Karpas-422 (cell line): ENCODE measurements at regions not wholly inside any gene's neighbourhood (a gene's known extent, or its start where the extent isn't known, plus 50 kb on each side); places are given as distances from the start of the nearest gene placed in this dataset.

Experiments
- DNase-seq: peaks from one replicate; pipeline ENCODE4 v3.0.0-alpha.2; 2015
- H2AFZ ChIP-seq: fragments of 200-600 bp; sonication (generic); 2 replicates; pipeline ENCODE4 v1.6.1; 2014; ENCODE audit warnings: antibody characterized with exemption, low read length, mixed read lengths
- H3K27ac ChIP-seq: fragments of 200-600 bp; sonication (generic); 2 replicates; pipeline ENCODE4 v1.5.1; 2014; ENCODE audit warnings: mild to moderate bottlenecking, low read length, moderate library complexity
- H3K27me3 ChIP-seq: fragments of 200-600 bp; sonication (generic); 2 replicates; pipeline ENCODE4 v1.6.1; 2014; ENCODE audit warnings: low read length, mixed read lengths
- H3K36me3 ChIP-seq: fragments of 200-600 bp; sonication (generic); 2 replicates; pipeline ENCODE4 v1.6.1; 2014; ENCODE audit warnings: low read length, mixed read lengths; ENCODE audit not compliant: insufficient read depth
- H3K4me1 ChIP-seq: fragments of 200-600 bp; sonication (generic); 2 replicates; pipeline ENCODE4 v1.6.1; 2014; ENCODE audit warnings: mild to moderate bottlenecking, low read length, mixed read lengths
- H3K4me2 ChIP-seq: fragments of 200-600 bp; sonication (generic); 2 replicates; pipeline ENCODE4 v1.6.1; 2014; ENCODE audit warnings: low read length, low read depth, mild to moderate bottlenecking; ENCODE audit not compliant: poor library complexity, severe bottlenecking
- H3K4me3 ChIP-seq: fragments of 200-600 bp; sonication (generic); 2 replicates; pipeline ENCODE4 v1.5.1; 2014; ENCODE audit warnings: mild to moderate bottlenecking, antibody characterized with exemption, low read length, mixed read lengths
- H3K79me2 ChIP-seq: fragments of 200-600 bp; sonication (generic); 2 replicates; pipeline ENCODE4 v1.6.1; 2014; ENCODE audit warnings: mild to moderate bottlenecking, low read length, mixed read lengths
- H3K9ac ChIP-seq: fragments of 200-600 bp; sonication (generic); 2 replicates; pipeline ENCODE4 v1.6.0; 2014; ENCODE audit warnings: low read length
- H3K9me2 ChIP-seq: fragments of 200-600 bp; sonication (generic), shearing (Covaris generic); replicated peaks from 2 replicates; pipeline ENCODE4 v1.6.0; 2014; ENCODE audit warnings: mild to moderate bottlenecking, low read length, moderate library complexity; ENCODE audit not compliant: insufficient read depth
- H3K9me3 ChIP-seq: fragments of 300-700, 200-600 bp; sonication (generic); 2 replicates; pipeline ENCODE4 v1.6.1; 2014; ENCODE audit warnings: low read length, mixed read lengths
- H4K20me1 ChIP-seq: fragments of 200-600 bp; sonication (generic); 2 replicates; pipeline ENCODE4 v1.6.1; 2014; ENCODE audit warnings: mild to moderate bottlenecking, antibody characterized with exemption, low read length, low read depth; ENCODE audit not compliant: insufficient read depth

GRCh38 chr19:28009696-28010095, 1203.3 kb downstream of the UQCRFS1 start:
- no peaks in the 10 kb centered on the region for H3K27me3 ChIP-seq
- H3K4me2 ChIP-seq = no peak overlapping the region
- no peak for DNase-seq
- no peaks in the 10 kb centered on the region for H3K9me3 ChIP-seq
- H3K79me2 ChIP-seq = no peaks in the 10 kb centered on the region
- H3K9me2 ChIP-seq = no peaks in the 10 kb centered on the region
- H2AFZ ChIP-seq = no peak overlapping the region
- no peaks in the 10 kb centered on the region for H3K36me3 ChIP-seq
- no peaks in the 10 kb centered on the region for H3K4me1 ChIP-seq
- H3K27ac ChIP-seq = no peak overlapping the region
- no peak overlapping the region for H3K9ac ChIP-seq
- no peaks in the 10 kb centered on the region for H4K20me1 ChIP-seq
- H3K4me3 ChIP-seq = no peak overlapping the region

- Histone ChIP-seq H4K20me1 (no peaks in the 10 kb centered on the region), H3K9ac (no peak overlapping the region), H3K79me2 (no peaks in the 10 kb centered on the region), H3K9me3 (no peaks in the 10 kb centered on the region), H3K9me2 (no peaks in the 10 kb centered on the region), H3K4me1 (no peaks in the 10 kb centered on the region), H3K4me2 (no peak overlapping the region), H3K4me3 (no peak overlapping the region), H3K27ac (no peak overlapping the region), H3K36me3 (no peaks in the 10 kb centered on the region), H2AFZ (no peak overlapping the region), H3K27me3 (no peaks in the 10 kb centered on the region)
- no peak for DNase-seq
Observed at GRCh38 chr19:28008695-28009094, 1204.3 kb downstream of the UQCRFS1 start.

- Histone ChIP-seq H3K9me2 (no peaks in the 10 kb centered on the region; the same call in 1 of the 2 replicates), H3K4me3 (no peak overlapping the region), H3K4me1 (no peaks in the 10 kb centered on the region), H3K79me2 (no peaks in the 10 kb centered on the region), H3K9me3 (no peaks in the 10 kb centered on the region), H3K9ac (no peak overlapping the region), H3K36me3 (no peaks in the 10 kb centered on the region), H2AFZ (no peak overlapping the region), H3K27ac (no peak overlapping the region), H4K20me1 (no peaks in the 10 kb centered on the region), H3K27me3 (no peaks in the 10 kb centered on the region), H3K4me2 (no peak overlapping the region)
- DNase-seq = no peak
Observed at GRCh38 chr19:28003543-28003942, 1209.4 kb downstream of the UQCRFS1 start.

GRCh38 chr19:27997069-27997468, 1215.9 kb downstream of the UQCRFS1 start:
- H3K4me3 ChIP-seq = no peak overlapping the region
- no peaks in the 10 kb centered on the region for H4K20me1 ChIP-seq
- H3K9me3 ChIP-seq = no peaks in the 10 kb centered on the region
- no peaks in the 10 kb centered on the region for H3K36me3 ChIP-seq
- H3K27me3 ChIP-seq = no peaks in the 10 kb centered on the region
- H3K4me2 ChIP-seq = no peak overlapping the region
- no peak overlapping the region for H3K27ac ChIP-seq
- no peak overlapping the region for H3K9ac ChIP-seq
- no peak for DNase-seq
- H3K9me2 ChIP-seq = no peaks in the 10 kb centered on the region
- H3K79me2 ChIP-seq = no peaks in the 10 kb centered on the region
- no peaks in the 10 kb centered on the region for H3K4me1 ChIP-seq
- H2AFZ ChIP-seq = no peak overlapping the region

- Histone ChIP-seq H3K27me3 (no peaks in the 10 kb centered on the region), H3K27ac (no peak overlapping the region), H3K4me1 (no peaks in the 10 kb centered on the region), H2AFZ (no peak overlapping the region), H4K20me1 (no peaks in the 10 kb centered on the region), H3K9me2 (no peaks in the 10 kb centered on the region), H3K9me3 (no peaks in the 10 kb centered on the region), H3K9ac (no peak overlapping the region), H3K4me2 (no peak overlapping the region), H3K36me3 (no peaks in the 10 kb centered on the region), H3K79me2 (no peaks in the 10 kb centered on the region), H3K4me3 (no peak overlapping the region)
- DNase-seq = no peak
Observed at GRCh38 chr19:27993619-27994570, 1219.1 kb downstream of the UQCRFS1 start.

GRCh38 chr19:27986299-27986698, 1226.7 kb downstream of the UQCRFS1 start:
- Histone ChIP-seq H3K9me2 (no peaks in the 10 kb centered on the region), H3K4me3 (no peak overlapping the region), H3K27me3 (no peaks in the 10 kb centered on the region), H3K4me1 (no peaks in the 10 kb centered on the region), H3K9ac (no peak overlapping the region), H4K20me1 (no peaks in the 10 kb centered on the region), H3K36me3 (no peaks in the 10 kb centered on the region), H2AFZ (no peak overlapping the region), H3K27ac (no peak overlapping the region), H3K79me2 (no peaks in the 10 kb centered on the region), H3K4me2 (no peak overlapping the region), H3K9me3 (no peaks in the 10 kb centered on the region)
- DNase-seq = no peak

GRCh38 chr19:27975419-27976005, 1237.4 kb downstream of the UQCRFS1 start:
- Histone ChIP-seq H3K27me3 (no peaks in the 10 kb centered on the region), H3K9me3 (no peaks in the 10 kb centered on the region), H3K9ac (no peak overlapping the region), H3K4me3 (no peak overlapping the region), H3K79me2 (no peaks in the 10 kb centered on the region), H2AFZ (no peak overlapping the region), H3K4me2 (no peak overlapping the region), H3K9me2 (no peaks in the 10 kb centered on the region), H3K36me3 (no peaks in the 10 kb centered on the region), H4K20me1 (no peaks in the 10 kb centered on the region), H3K4me1 (no peaks in the 10 kb centered on the region), H3K27ac (no peak overlapping the region)
- DNase-seq = no peak

GRCh38 chr19:27974082-27974513, 1238.9 kb downstream of the UQCRFS1 start:
- H3K27me3 ChIP-seq = no peaks in the 10 kb centered on the region
- H3K79me2 ChIP-seq = no peaks in the 10 kb centered on the region
- no peaks in the 10 kb centered on the region for H3K9me3 ChIP-seq
- H3K36me3 ChIP-seq = no peaks in the 10 kb centered on the region
- no peak overlapping the region for H3K4me2 ChIP-seq
- H3K9ac ChIP-seq = no peak overlapping the region
- DNase-seq = peak; percentile 72
- H3K4me3 ChIP-seq = no peak overlapping the region
- H2AFZ ChIP-seq = no peak overlapping the region
- H3K4me1 ChIP-seq = no peaks in the 10 kb centered on the region
- no peak overlapping the region for H3K27ac ChIP-seq
- no peaks in the 10 kb centered on the region for H3K9me2 ChIP-seq
- H4K20me1 ChIP-seq = no peaks in the 10 kb centered on the region
